ENCODE measurements at regions not wholly inside any gene's neighbourhood (a gene's known extent, or its start where the extent isn't known, plus 50 kb on each side); places are given as distances from the start of the nearest gene placed in this dataset.

- TF ChIP-seq USF2 (IDR thresholded peaks at IDR 0.05; ENCODE audit: borderline replicate concordance, low read depth, low read length) (no peak), IRF4 (IDR thresholded peaks at IDR 0.05; ENCODE audit: low read depth, low read length) (no peak), JUNB (IDR thresholded peaks at IDR 0.05) (no peak), SREBF1 (IDR thresholded peaks at IDR 0.05; ENCODE audit: low read length) (no peak), GABPA (IDR thresholded peaks at IDR 0.05; ENCODE audit: low read depth) (no peak), DPF2 (IDR thresholded peaks at IDR 0.05) (no peak), ELK1 (IDR thresholded peaks at IDR 0.05; ENCODE audit: low read depth, low read length) (no peak), IRF3 (IDR thresholded peaks at IDR 0.05) (no peak), HCFC1 (IDR thresholded peaks at IDR 0.05; ENCODE audit: low read length) (no peak)
Measured at GRCh38 chr5:174355995-174356394, 310.5 kb downstream of the NSG2 start (continued).

GRCh38 chr5:174356536-174356935, 311.0 kb downstream of the NSG2 start:
- BruUV-seq (replicated peaks): no TSS peak
- H3K27me3 ChIP-seq (replicated peaks in 1 of 2; ENCODE audit: control insufficient read depth in 2 of 2, insufficient read depth in 2 of 2, low read length in 1 of 2): no peaks in the 10 kb centered on the region; a peak in 1 of 4 replicates
- ChIA-PET SMC1A (ENCODE audit: uncharacterized antibody, unreplicated experiment) (no interaction called here), POLR2A (no interaction called here), CTCF (no interaction called here), RAD21 (ENCODE audit: unreplicated experiment) (no interaction called here)
- H3K4me2 ChIP-seq (ENCODE audit: control insufficient read depth, insufficient read depth): no peak overlapping the region
- H3K4me1 ChIP-seq (ENCODE audit: control insufficient read depth, insufficient read depth, low read length): no peaks in the 10 kb centered on the region
- ATAC-seq: no peak
- no peak overlapping the region for H3K9ac ChIP-seq (ENCODE audit: control insufficient read depth, insufficient read depth, low read length)
- no peaks in the 10 kb centered on the region for H4K20me1 ChIP-seq (ENCODE audit: control insufficient read depth, insufficient read depth)
- H3K9me3 ChIP-seq (replicated peaks; ENCODE audit: control insufficient read depth, insufficient read depth, low read length): no peaks in the 10 kb centered on the region
- H3K79me2 ChIP-seq (ENCODE audit: control insufficient read depth, insufficient read depth, low read length): no peaks in the 10 kb centered on the region
- in situ Hi-C loops (cut with MboI) (no loop called here), intact Hi-C loops (cut with micrococcal nuclease; ENCODE audit: unreplicated experiment) (no loop called here)
- H2AFZ ChIP-seq (ENCODE audit: control insufficient read depth, low read depth, low read length): no peak overlapping the region
- WGBS (ENCODE audit: insufficient coverage, insufficient replicate concordance, low lambda C conversion rate, missing lambda C conversion rate): 13% methylated on average over 2 of the region's 2 CpGs
- FAIRE-seq: no peak
- DNase-seq (ENCODE audit: low read depth, low spot score): no peak
- no peaks in the 10 kb centered on the region for H3K36me3 ChIP-seq (ENCODE audit: control insufficient read depth in 2 of 2, insufficient read depth in 2 of 2, low read length in 1 of 2)
- no peak overlapping the region for H3K27ac ChIP-seq (ENCODE audit: control insufficient read depth, insufficient read depth)
- H3K4me3 ChIP-seq: no peak overlapping the region
- TF ChIP-seq NFYA (IDR thresholded peaks at IDR 0.05; ENCODE audit: borderline replicate concordance, low read depth, low read length): no peak
- no peak for TF ChIP-seq NBN (IDR thresholded peaks at IDR 0.05)
- no peak for TF ChIP-seq MEF2B (IDR thresholded peaks at IDR 0.05; ENCODE audit: partially characterized antibody, poor library complexity, severe bottlenecking)
- no peak for TF ChIP-seq BHLHE40 (IDR thresholded peaks at IDR 0.05; ENCODE audit: borderline replicate concordance in 1 of 2, low read depth in 2 of 2, low read length in 1 of 2)
- TF ChIP-seq PAX8 (IDR thresholded peaks at IDR 0.05): no peak
- no peak for TF ChIP-seq RCOR1 (conservative IDR thresholded peaks at IDR 0.05; ENCODE audit: low read depth, low read length)
- no peak for TF ChIP-seq PBX3 (IDR thresholded peaks at IDR 0.05; ENCODE audit: insufficient replicate concordance, low read depth, low read length)
- TF ChIP-seq E2F8 (IDR thresholded peaks at IDR 0.05; ENCODE audit: low read depth, partially characterized antibody): no peak
- no peak for TF ChIP-seq HDAC2 (IDR thresholded peaks at IDR 0.05)

Data from GM12878 (cell line).